ENCODE measurements at regions not wholly inside any gene's neighbourhood (a gene's known extent, or its start where the extent isn't known, plus 50 kb on each side); places are given as distances from the start of the nearest gene placed in this dataset.

GRCh38 chr1:832136-832535, 91.6 kb upstream of the SAMD11 start:
- TF ChIP-seq POLR2A (IDR thresholded peaks at IDR 0.05) (no peak), CTCF (IDR thresholded peaks at IDR 0.05) (no peak)

Measured in body of pancreas (tissue), 4 donors.